SU-DHL-6 (cell line): ENCODE measurements at regions not wholly inside any gene's neighbourhood (a gene's known extent, or its start where the extent isn't known, plus 50 kb on each side); places are given as distances from the start of the nearest gene placed in this dataset.

ENCODE experiments used
- H2AFZ ChIP-seq: fragments of 200-600 bp; sonication (generic); 2 replicates; pipeline ENCODE4 v1.6.1; 2014; ENCODE audit warnings: low read depth, mild to moderate bottlenecking, moderate library complexity, mixed read lengths, antibody characterized with exemption, low read length; ENCODE audit not compliant: severe bottlenecking
- H3F3A ChIP-seq: fragments of 200-600 bp; shearing (Covaris generic); 2 replicates; pipeline ENCODE4 v1.6.0; 2016; ENCODE audit warnings: antibody characterized with exemption, mild to moderate bottlenecking; ENCODE audit not compliant: insufficient read depth
- H3K27ac ChIP-seq: fragments of 200-600 bp; sonication (generic); 2 replicates; pipeline ENCODE4 v1.5.1; 2016; ENCODE audit warnings: low read depth, mild to moderate bottlenecking, low read length, moderate library complexity, mixed read lengths
- H3K27me3 ChIP-seq: fragments of 200-600 bp; sonication (generic), shearing (Covaris generic); 2 replicates; pipeline ENCODE4 v1.6.0; 2014; ENCODE audit warnings: mild to moderate bottlenecking, low read length
- H3K36me3 ChIP-seq: fragments of 200-600 bp; sonication (generic); 2 replicates; pipeline ENCODE4 v1.6.1; 2014; ENCODE audit warnings: mild to moderate bottlenecking, low read length, mixed read lengths
- H3K4me2 ChIP-seq: fragments of 300-600, 200-600 bp; shearing (Covaris generic), sonication (generic); 2 replicates; pipeline ENCODE4 v1.6.0; 2014; ENCODE audit warnings: low read length, low read depth, mild to moderate bottlenecking; ENCODE audit not compliant: poor library complexity, severe bottlenecking
- H3K4me3 ChIP-seq: fragments of 200-600 bp; sonication (generic); 2 replicates; pipeline ENCODE4 v1.5.1; 2014; ENCODE audit warnings: antibody characterized with exemption, low read length, mild to moderate bottlenecking, mixed read lengths; ENCODE audit not compliant: insufficient read depth, poor library complexity, severe bottlenecking
- H3K79me2 ChIP-seq: fragments of 200-600 bp; sonication (generic); 2 replicates; pipeline ENCODE4 v1.6.1; 2014; ENCODE audit warnings: mild to moderate bottlenecking, low read length, moderate library complexity; ENCODE audit not compliant: insufficient read depth
- H3K9ac ChIP-seq: fragments of 200-600 bp; sonication (generic); 2 replicates; pipeline ENCODE4 v1.7.0; 2014; ENCODE audit warnings: mild to moderate bottlenecking, low read length
- H3K9me2 ChIP-seq: fragments of 200-600 bp; sonication (generic); replicated peaks from 2 replicates; pipeline ENCODE4 v1.6.1; 2014; ENCODE audit warnings: low read length; ENCODE audit not compliant: insufficient read depth
- H3K9me3 ChIP-seq: fragments of 200-600 bp; sonication (generic); 2 replicates; pipeline ENCODE4 v1.6.1; 2014; ENCODE audit warnings: low read length, mixed read lengths; ENCODE audit not compliant: insufficient read depth
- H4K20me1 ChIP-seq: fragments of 200-600 bp; sonication (generic); 2 replicates; pipeline ENCODE4 v1.6.1; 2014; ENCODE audit warnings: low read depth, mild to moderate bottlenecking, antibody characterized with exemption, low read length, moderate library complexity, mixed read lengths
- EZH2phosphoT487 ChIP-seq: fragments of 200-600 bp; sonication (generic), shearing (Covaris generic); conservative IDR thresholded peaks from 2 replicates; pipeline ENCODE4 v1.6.1; 2018; ENCODE audit warnings: mild to moderate bottlenecking, antibody characterized with exemption, low read length, moderate library complexity, mixed read lengths
- TF ChIP-seq, protein P1 (sequence below): fragments of 200-600 bp; sonication (generic); IDR thresholded peaks from one replicate; pipeline ENCODE4 v1.5.1; 2017; ENCODE audit warnings: antibody characterized with exemption, mild to moderate bottlenecking, low read length, moderate library complexity; ENCODE audit not compliant: insufficient read depth, poor library complexity, severe bottlenecking

DNA sequence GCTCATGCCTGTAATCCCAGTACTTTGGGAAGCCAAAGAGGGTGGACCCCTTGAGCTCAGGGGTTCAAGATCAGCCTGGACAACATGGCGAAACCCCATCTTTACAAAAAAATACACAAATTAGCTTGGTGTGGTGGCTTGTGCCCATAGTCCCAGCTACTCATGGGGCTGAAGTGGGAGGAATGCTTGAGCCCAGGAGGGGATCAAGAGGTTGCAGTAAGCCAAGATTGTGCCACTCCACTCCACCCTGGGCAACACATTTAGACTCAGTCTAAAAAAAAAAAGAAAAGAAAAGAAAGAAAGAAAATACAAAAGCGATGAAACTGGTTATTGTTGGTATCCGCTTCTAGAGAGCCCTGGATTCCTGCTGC is 597.4 kb downstream of the UQCRFS1 start:
- Histone ChIP-seq H3K9me2 (no peaks in the 10 kb centered on the region), H3K79me2 (no peaks in the 10 kb centered on the region), H4K20me1 (no peaks in the 10 kb centered on the region), H3K27me3 (no peaks in the 10 kb centered on the region), H3K9ac (no peak overlapping the region), H3K27ac (no peak overlapping the region), H3K36me3 (peaks cover 24% of the 10 kb centered on the region), H3K9me3 (peaks cover 15% of the 10 kb centered on the region), H3K4me2 (no peak overlapping the region), H3K4me3 (no peak overlapping the region), H2AFZ (no peak overlapping the region), H3F3A (no peaks in the 10 kb centered on the region)
- TF ChIP-seq EZH2phosphoT487 = no peak
- TF ChIP-seq, protein P1, sequence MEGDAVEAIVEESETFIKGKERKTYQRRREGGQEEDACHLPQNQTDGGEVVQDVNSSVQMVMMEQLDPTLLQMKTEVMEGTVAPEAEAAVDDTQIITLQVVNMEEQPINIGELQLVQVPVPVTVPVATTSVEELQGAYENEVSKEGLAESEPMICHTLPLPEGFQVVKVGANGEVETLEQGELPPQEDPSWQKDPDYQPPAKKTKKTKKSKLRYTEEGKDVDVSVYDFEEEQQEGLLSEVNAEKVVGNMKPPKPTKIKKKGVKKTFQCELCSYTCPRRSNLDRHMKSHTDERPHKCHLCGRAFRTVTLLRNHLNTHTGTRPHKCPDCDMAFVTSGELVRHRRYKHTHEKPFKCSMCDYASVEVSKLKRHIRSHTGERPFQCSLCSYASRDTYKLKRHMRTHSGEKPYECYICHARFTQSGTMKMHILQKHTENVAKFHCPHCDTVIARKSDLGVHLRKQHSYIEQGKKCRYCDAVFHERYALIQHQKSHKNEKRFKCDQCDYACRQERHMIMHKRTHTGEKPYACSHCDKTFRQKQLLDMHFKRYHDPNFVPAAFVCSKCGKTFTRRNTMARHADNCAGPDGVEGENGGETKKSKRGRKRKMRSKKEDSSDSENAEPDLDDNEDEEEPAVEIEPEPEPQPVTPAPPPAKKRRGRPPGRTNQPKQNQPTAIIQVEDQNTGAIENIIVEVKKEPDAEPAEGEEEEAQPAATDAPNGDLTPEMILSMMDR = no peak

DNA sequence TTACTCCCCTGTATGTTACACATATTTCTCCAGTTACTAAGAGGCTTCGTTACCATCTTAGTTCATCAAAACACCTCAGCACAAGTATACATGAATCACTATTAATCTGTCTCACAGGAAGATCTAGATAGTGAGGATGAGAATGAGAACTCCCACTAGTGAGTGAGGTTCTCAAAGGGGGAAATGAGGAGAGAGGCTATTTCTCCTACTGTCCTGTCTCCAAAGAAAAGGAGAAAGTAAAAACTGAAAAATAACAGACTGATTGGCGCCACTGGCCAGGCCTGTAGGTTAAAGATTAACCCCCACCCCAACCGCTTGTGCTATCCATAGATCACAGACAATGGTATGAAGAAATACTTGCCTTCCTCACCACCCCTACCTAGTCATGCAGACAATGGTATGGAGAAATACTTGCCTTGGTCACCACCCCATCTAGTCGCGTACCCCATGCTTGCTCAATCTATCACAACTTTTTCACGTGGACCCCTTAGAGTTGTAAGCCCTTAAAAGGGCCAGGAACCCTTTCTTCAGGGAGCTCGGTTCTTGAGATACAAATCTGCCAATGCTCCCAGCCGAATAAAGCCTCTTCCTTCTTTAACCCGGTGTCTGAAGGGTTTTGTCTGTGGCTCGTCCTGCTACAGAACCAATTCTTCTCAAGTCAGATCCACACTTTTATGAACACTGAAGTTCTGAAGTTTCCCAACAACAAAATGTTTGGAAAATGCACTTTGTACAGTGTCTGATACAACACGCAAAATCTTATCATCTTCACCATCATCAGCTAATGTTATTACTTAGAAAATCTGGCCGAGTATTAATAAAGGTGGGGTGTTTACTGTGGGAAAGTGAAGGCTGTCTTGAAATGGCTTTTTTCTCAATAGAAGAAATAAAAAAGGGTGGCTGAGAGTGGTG is 598.1 kb downstream of the UQCRFS1 start:
- Histone ChIP-seq H3K9ac (no peak overlapping the region), H4K20me1 (no peaks in the 10 kb centered on the region), H3K27me3 (no peaks in the 10 kb centered on the region), H3F3A (no peaks in the 10 kb centered on the region), H3K9me3 (peaks cover 15% of the 10 kb centered on the region), H3K27ac (no peak overlapping the region), H2AFZ (no peak overlapping the region), H3K9me2 (no peaks in the 10 kb centered on the region), H3K4me2 (no peak overlapping the region), H3K36me3 (peaks cover 24% of the 10 kb centered on the region), H3K4me3 (no peak overlapping the region), H3K79me2 (no peaks in the 10 kb centered on the region)
- TF ChIP-seq, protein P1 = no peak
- no peak for TF ChIP-seq EZH2phosphoT487

DNA sequence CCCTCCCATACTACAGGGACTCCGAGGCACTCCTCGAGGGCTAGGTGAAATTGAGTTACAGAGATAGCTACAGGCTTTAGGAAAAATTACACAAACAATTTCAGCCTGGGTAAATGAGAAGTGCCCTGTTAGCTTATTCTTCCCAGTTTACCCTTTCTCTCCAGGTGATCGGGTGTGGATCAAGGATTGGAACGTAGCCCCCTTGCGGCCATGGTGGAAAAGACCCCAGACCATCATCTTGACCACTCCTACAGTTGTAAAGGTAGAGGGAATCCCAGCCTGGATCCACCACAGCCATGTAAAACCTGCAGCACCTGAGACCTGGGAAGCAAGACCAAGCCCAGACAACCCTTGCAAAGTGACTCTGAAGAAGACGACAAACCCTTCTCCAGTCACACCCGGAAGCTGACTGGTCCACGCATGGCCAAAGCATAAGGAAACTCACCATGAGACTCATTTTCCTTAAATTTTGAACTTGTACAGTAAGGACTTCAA is 600.6 kb downstream of the UQCRFS1 start:
- H3K9ac ChIP-seq = no peak overlapping the region
- peaks cover 24% of the 10 kb centered on the region for H3K36me3 ChIP-seq
- TF ChIP-seq EZH2phosphoT487 = no peak
- TF ChIP-seq, protein P1 = no peak
- no peaks in the 10 kb centered on the region for H3K79me2 ChIP-seq
- H3K9me3 ChIP-seq = peaks cover 15% of the 10 kb centered on the region
- H3K4me3 ChIP-seq = no peak overlapping the region
- no peaks in the 10 kb centered on the region for H3K9me2 ChIP-seq
- no peak overlapping the region for H2AFZ ChIP-seq
- no peak overlapping the region for H3K27ac ChIP-seq
- no peak overlapping the region for H3K4me2 ChIP-seq
- no peaks in the 10 kb centered on the region for H3K27me3 ChIP-seq
- no peaks in the 10 kb centered on the region for H3F3A ChIP-seq
- H4K20me1 ChIP-seq = no peaks in the 10 kb centered on the region
